PC-9 (cell line): ENCODE measurements at regions not wholly inside any gene's neighbourhood (a gene's known extent, or its start where the extent isn't known, plus 50 kb on each side); places are given as distances from the start of the nearest gene placed in this dataset.

Experiments used
- CTCF ChIP-seq: fragments of 200-600 bp; sonication (generic); conservative IDR thresholded peaks from 2 replicates; pipeline ENCODE4 v1.6.1; 2017; ENCODE audit warnings: mixed run types, antibody characterized with exemption, mild to moderate bottlenecking, moderate library complexity
- EZH2 ChIP-seq: fragments of 200-600 bp; sonication (generic); IDR thresholded peaks from 2 replicates; pipeline ENCODE4 v1.8.0; 2017; ENCODE audit warnings: antibody characterized with exemption, low read depth

DNA sequence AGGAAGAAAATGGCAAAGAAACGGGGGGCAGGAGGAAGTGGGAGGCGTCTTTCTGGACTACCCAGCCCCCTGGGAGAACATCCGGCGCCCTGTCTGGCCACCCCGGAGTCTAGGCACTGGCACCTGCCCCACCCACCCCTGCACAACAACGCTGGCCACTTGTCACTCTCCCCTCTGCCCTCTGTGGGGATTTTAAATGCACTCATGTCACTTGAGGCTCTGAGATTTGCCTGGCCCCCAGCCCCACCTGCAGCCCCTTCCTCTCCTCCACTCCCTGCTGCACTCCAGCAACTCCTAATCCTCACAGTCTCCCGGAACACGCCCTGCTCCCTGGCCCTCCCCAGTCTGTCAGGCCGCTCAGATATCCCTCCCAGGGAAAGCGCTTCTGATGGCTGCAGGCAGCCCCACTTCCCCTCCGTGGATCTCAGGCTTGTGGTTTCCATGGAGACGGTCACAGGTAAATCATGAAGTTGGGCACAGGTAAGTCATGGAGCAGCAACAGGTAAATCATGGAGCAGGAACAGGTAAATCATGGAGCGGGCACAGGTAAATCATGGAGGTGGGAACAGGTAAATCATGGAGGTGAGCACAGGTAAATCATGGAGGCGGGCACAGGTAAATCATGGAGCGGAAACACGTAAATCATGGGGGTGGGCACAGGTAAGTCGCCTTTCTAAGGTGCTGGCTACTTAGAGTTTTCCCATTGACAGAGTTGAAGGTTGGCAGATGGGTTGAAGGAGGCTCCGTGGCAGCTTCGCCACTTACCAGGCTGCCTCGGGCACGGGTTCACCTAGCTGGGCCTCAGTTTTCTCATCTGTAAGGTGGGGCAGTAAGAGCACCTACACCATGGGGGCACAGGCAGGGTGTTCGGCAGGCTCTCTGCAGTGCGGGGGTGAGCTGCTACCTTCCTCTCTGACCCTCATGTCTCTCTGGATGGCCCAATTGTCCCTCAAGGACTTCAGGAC lies 79.0 kb upstream of the SHISAL1 start:
- no peak for TF ChIP-seq CTCF
- no peak for TF ChIP-seq EZH2
